ENCODE measurements at regions not wholly inside any gene's neighbourhood (a gene's known extent, or its start where the extent isn't known, plus 50 kb on each side); places are given as distances from the start of the nearest gene placed in this dataset.

- Histone ChIP-seq H3K4me1 (no peaks in the 10 kb centered on the region), H3K27me3 (ENCODE audit: low read depth) (no peaks in the 10 kb centered on the region), H3K36me3 (no peaks in the 10 kb centered on the region), H3K9me3 (replicated peaks) (peaks cover 6% of the 10 kb centered on the region), H3K4me3 (no peak overlapping the region), H3K27ac (replicated peaks) (no peak overlapping the region)
- intact Hi-C loops (cut with micrococcal nuclease) = no loop called here
- no peak for TF ChIP-seq CTCF (IDR thresholded peaks at IDR 0.05; ENCODE audit: borderline replicate concordance)
- DNase-seq = no peak
Measured at GRCh38 chr10:32205670-32206069, 141.3 kb downstream of the EPC1 start.

GRCh38 chr10:32204606-32205005 lies 142.4 kb downstream of the EPC1 start:
- no peak overlapping the region for H3K4me3 ChIP-seq
- H3K27ac ChIP-seq (replicated peaks) = no peak overlapping the region
- intact Hi-C loops (cut with micrococcal nuclease) = no loop called here
- no peak for TF ChIP-seq CTCF (IDR thresholded peaks at IDR 0.05; ENCODE audit: borderline replicate concordance)
- no peaks in the 10 kb centered on the region for H3K27me3 ChIP-seq (ENCODE audit: low read depth)
- DNase-seq = no peak
- peaks cover 6% of the 10 kb centered on the region for H3K9me3 ChIP-seq (replicated peaks)
- no peaks in the 10 kb centered on the region for H3K36me3 ChIP-seq
- no peaks in the 10 kb centered on the region for H3K4me1 ChIP-seq

- Histone ChIP-seq H3K36me3 (no peaks in the 10 kb centered on the region), H3K9me3 (replicated peaks) (peaks cover 6% of the 10 kb centered on the region), H3K27ac (replicated peaks) (no peak overlapping the region), H3K4me3 (no peak overlapping the region), H3K4me1 (no peaks in the 10 kb centered on the region), H3K27me3 (ENCODE audit: low read depth) (no peaks in the 10 kb centered on the region)
- intact Hi-C loops (cut with micrococcal nuclease) = no loop called here
- no peak for DNase-seq
- TF ChIP-seq CTCF (IDR thresholded peaks at IDR 0.05; ENCODE audit: borderline replicate concordance) = no peak
Measured at GRCh38 chr10:32199714-32200394, 143.6 kb upstream of the KIF5B start.

- no peaks in the 10 kb centered on the region for H3K9me3 ChIP-seq (replicated peaks)
- no peaks in the 10 kb centered on the region for H3K36me3 ChIP-seq
- DNase-seq = no peak
- H3K27me3 ChIP-seq (ENCODE audit: low read depth) = no peaks in the 10 kb centered on the region
- no peak overlapping the region for H3K27ac ChIP-seq (replicated peaks)
- H3K4me3 ChIP-seq = no peak overlapping the region
- intact Hi-C loops (cut with micrococcal nuclease) = no loop called here
- H3K4me1 ChIP-seq = no peaks in the 10 kb centered on the region
- no peak for TF ChIP-seq CTCF (IDR thresholded peaks at IDR 0.05; ENCODE audit: borderline replicate concordance)
Measured at GRCh38 chr10:32197423-32197822, 141.2 kb upstream of the KIF5B start.

- no peaks in the 10 kb centered on the region for H3K27me3 ChIP-seq (ENCODE audit: low read depth)
- no peak overlapping the region for H3K4me3 ChIP-seq
- intact Hi-C loops (cut with micrococcal nuclease) = no loop called here
- H3K36me3 ChIP-seq = no peaks in the 10 kb centered on the region
- H3K4me1 ChIP-seq = peaks cover 4% of the 10 kb centered on the region
- no peak overlapping the region for H3K27ac ChIP-seq (replicated peaks)
- H3K9me3 ChIP-seq (replicated peaks) = no peaks in the 10 kb centered on the region
- DNase-seq = no peak
- peak; percentile 82 for TF ChIP-seq CTCF (IDR thresholded peaks at IDR 0.05; ENCODE audit: borderline replicate concordance)
Measured at GRCh38 chr10:32190890-32191491, 134.8 kb upstream of the KIF5B start.

Data from left ventricle myocardium inferior (tissue), 1 donor.